Left forelimb (tissue), 1 donor: ENCODE measurements at regions not wholly inside any gene's neighbourhood (a gene's known extent, or its start where the extent isn't known, plus 50 kb on each side); places are given as distances from the start of the nearest gene placed in this dataset.

Experiments used
- DNase-seq: peaks from one replicate; pipeline ENCODE4 v3.0.0-alpha.2; 2018; ENCODE audit warnings: low spot score

- DNase-seq: no peak
Measured at GRCh38 chr17:65477600-65477999, 83.8 kb downstream of the AXIN2 start.

DNA sequence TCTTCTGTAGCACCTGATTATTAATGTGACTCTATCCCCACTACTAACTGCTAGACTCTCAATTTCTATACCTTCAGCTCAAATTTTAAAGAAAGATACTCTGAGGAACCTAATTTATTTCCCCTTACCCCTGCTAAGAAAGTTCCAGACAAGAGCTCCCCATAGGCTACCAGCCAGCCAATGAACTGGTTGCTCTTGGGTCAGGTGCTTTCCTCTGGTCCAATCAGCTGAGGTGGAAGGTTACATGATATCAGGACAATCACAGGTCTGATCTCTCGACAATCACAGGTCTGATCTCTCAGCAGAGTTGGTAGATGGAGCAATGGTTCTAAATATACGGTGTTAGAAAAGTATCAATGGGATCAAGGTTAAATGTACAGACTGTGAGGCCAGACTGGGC is 86.8 kb downstream of the AXIN2 start:
- no peak for DNase-seq

- DNase-seq: no peak
Measured at GRCh38 chr17:65473985-65474384, 87.5 kb downstream of the AXIN2 start.

- DNase-seq: no peak
Measured at GRCh38 chr17:65473363-65473762, 88.1 kb downstream of the AXIN2 start.

DNA sequence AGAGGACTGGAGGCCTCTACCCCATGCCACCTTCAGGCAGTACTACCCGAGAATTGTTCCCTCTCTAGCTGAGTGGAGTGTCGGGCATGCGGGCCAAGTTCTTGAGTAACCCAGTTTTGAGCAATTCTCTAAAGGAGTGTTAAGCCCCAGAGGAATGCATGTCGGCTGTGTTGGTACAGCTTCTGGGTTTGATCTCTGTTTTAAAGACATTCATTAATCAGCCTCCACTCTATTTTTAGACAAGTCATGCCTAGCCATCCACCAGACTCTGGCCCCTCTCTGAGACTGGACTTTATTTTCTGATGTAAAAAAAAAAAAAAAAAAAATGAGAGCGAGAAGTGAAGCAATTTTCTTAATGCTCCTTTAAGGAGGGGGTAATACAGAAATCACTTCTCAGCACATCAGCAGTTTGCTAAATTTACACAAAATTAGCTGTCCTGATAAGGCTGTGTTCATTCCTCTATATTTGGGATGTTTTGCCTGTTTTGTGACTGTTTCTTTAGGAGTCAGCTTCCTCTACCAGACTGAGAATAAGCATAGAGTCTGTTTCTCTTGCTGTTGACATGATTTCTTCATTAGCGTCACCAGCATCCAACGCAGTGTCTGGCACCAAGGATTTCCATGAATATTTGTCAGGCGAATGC is 88.7 kb downstream of the AXIN2 start:
- DNase-seq: no peak

GRCh38 chr17:65470783-65471182 is 90.7 kb downstream of the AXIN2 start:
- DNase-seq: no peak

DNA sequence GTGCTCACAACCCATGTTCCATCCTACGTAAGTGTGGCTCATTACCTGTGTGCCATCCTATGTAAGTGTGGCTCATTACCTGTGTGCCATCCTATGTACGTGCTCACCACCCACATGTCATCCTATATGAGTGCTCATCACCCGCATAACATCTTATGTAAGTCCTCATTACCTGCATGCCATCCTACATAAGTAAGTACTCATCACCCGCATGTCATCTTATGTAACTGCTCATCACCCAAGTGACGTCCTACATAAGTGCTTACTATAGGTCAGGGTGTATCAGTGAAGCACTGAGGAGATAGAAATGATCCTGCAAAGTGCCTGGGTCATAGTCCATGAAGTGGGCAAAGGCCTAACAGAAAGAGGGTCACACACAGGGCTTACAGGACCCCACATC is 93.1 kb downstream of the AXIN2 start:
- DNase-seq: no peak

DNA sequence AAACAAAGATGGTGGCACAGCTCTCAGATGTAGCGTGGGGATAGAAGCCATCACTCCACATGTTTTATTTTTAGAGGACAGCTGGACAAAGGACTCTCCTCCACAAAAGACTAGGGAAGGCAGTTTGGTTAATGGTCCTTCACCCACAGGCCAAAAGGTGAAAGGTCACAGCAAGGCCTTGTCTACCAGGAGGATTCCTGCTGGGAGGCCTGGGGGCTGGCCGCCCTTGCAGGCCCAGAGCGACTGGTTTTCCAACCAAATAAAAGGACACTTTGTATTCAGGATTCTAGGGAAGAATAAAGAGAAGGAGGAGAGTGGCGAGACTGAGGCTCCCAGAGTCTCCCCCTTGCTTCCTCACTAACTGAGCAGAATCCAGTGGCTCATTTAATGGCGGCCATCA is 94.3 kb downstream of the AXIN2 start:
- DNase-seq: no peak

- no peak for DNase-seq
Measured at GRCh38 chr17:65466547-65466946, 94.9 kb downstream of the AXIN2 start.

DNA sequence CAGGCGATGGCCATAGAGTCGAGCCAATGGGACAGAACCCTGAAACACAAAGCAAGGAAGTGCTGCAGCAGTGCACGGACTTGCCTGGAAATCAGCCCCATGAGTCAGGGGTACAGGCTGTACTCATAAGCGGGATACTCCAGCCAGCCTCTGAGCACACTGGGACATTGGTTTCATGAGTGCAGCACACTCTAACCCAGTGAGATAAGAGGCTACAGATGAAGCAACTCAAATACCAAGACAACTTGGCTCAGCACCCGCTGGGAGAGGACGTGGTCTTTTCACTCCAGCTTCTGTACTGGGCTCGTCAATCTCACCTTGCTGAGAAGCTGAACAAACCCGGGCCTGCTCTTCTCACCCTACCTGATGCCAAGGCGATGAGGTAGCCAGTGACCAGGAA is 98.2 kb downstream of the AXIN2 start:
- DNase-seq: no peak

DNA sequence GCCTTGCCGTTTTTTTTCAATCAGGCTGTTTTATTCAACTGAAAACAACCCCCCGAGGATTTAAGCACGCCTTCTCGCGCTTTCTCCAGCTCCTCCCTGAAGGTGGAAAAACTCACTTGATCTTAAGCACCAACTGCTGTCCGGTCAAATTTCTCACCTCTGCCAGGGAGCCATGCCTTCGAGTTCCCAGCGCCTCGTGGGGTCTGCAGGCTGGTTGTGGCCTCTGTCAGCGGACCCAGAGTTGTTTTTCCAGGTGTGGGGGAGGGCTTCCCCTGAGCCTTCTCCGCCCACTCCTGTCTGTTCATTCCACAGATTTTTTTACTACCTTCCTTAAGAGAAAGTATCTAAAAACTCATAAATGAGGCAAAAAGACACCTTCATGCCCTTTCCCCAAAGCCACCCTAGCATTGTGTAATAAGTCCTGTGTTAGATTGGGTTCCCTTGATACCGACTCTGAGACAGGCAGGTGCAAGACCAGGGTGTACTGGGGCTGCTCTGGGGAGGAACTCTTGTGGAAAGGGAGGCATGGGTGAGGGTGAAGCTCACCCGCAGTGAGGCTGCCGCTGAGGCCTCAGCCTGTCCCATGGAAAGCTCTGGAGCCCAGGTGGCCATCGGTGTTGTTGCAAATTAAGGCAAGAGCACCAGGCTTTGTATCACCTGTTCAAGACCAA is 101.6 kb downstream of the AXIN2 start:
- no peak for DNase-seq

DNA sequence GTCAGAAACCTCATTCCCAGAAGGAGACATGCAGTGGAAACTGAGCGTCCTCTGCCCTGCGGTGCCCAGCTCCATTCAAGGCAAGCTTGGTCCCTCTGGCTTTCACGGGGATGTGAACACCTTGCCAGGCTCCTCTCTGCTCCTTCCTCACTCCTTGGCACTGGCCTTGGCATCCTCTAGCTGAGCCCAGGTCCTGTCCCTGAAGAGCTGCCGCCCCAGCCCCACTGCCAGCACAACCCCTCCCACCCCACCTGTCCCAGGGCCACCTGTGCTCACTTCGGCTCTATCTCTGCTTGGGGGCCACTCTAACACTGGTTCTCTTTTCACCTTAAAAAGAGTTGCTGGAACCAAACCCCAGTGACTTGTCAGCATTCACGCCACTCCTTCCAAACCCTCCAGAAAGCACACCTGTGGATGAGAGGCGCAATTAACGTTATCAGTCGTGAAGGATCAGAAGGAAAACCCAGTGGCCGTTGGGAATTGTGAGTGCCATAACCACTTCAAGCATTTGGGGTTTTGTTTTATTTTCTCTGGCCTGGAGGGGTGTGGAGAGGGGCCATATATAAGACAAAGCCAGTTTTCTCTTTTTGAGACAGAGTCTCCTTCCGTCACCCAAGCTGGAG is 103.7 kb downstream of the AXIN2 start:
- DNase-seq: no peak

- no peak for DNase-seq
Measured at GRCh38 chr17:65457183-65457582, 104.3 kb downstream of the AXIN2 start.

DNA sequence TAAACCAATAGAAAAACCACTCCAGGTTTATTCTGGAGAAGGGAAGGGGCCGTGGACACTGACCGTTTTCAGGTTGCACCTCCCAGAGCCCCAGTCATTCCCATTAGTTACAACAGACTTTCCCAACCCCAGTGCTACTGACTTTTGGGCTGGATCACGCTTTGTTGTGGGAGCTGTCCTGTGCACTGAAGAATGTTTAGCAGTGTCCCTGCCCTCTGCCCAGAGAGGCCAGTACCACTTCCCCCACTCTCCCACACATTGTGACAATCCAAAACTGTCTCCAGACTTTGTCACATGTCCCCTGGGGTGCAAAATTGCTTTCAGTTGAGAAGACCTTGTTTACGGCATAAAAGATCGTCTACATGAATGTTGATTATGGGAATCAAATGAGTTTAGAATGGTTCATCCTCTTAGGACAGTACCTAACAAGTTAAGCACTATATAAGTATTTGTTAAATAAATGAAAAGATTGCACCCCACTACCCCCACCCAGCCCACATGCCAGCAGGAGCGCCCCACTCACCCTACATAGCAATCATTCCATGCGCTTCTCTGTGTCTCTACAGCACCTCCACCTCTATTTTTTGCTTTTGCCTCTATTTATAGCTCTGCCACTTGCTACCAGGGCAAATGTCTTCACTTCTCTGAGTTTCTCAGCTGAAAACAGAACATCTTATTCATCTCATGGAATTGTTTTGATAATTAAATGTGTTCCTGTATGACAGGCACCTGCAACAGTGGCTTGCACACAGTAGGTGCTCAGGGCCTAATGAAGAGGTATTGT is 104.9 kb downstream of the AXIN2 start:
- no peak for DNase-seq

GRCh38 chr17:65455972-65456343 is 105.5 kb downstream of the AXIN2 start:
- DNase-seq: no peak

GRCh38 chr17:65455154-65455971 is 106.1 kb downstream of the AXIN2 start:
- DNase-seq: no peak

- DNase-seq: no peak
Measured at GRCh38 chr17:65453204-65453931, 108.1 kb downstream of the AXIN2 start.

DNA sequence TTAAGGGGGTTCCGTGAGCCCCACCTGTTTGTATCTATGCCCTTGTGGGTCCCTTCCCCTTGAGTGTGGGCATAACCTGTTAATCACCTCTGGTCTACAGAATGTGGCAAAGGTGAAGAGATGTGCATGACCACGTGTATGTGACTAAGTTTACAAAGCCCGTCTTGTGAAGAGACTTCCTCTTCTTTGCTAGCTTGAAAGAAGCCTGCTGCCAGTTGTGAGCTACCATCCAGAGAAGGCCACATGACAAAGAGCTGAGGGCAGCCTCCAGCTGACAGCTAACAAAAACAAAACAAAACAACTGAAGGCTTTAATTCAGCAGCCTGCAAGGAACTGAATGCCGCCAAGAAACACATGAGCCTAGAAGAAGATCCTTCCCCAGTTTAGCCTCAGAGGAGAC is 112.0 kb downstream of the AXIN2 start:
- no peak for DNase-seq

DNA sequence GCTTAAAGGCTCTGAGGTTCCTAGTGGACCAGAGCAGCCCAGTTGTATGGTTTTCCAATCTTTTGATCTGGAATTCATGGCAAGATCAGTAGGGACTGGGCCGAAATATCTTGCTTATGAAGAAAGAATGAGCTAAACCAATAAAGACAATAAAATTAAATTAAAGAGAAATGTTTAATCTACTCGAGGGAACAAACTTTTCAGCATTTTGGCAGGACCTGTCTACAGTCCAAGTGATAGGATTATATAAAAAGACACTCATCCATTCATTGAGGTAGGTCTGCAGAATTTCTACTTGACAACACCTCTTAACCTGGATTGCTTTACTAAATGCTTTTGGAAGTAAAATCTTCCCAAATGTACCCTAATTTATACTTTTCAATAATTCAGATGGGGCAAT is 113.6 kb downstream of the AXIN2 start:
- no peak for DNase-seq

GRCh38 chr17:65446838-65447526 is 114.5 kb downstream of the AXIN2 start:
- no peak for DNase-seq

- no peak for DNase-seq
Measured at GRCh38 chr17:65446043-65446442, 115.4 kb downstream of the AXIN2 start.
